ENCODE measurements at regions not wholly inside any gene's neighbourhood (a gene's known extent, or its start where the extent isn't known, plus 50 kb on each side); places are given as distances from the start of the nearest gene placed in this dataset.

GRCh38 chr11:27193434-27194225, 153.0 kb downstream of the BBOX1 start:
- no peak for DNase-seq (ENCODE audit: low read depth)

GRCh38 chr11:27192184-27192583, 151.6 kb downstream of the BBOX1 start:
- no peak for DNase-seq (ENCODE audit: low read depth)

- no peak for DNase-seq (ENCODE audit: low read depth)
Observed at GRCh38 chr11:27191639-27192038, 151.0 kb downstream of the BBOX1 start.

GRCh38 chr11:27188696-27189095, 148.1 kb downstream of the BBOX1 start:
- DNase-seq (ENCODE audit: low read depth) = no peak

- no peak for DNase-seq (ENCODE audit: low read depth)
Observed at GRCh38 chr11:27187848-27188621, 147.4 kb downstream of the BBOX1 start.

DNA sequence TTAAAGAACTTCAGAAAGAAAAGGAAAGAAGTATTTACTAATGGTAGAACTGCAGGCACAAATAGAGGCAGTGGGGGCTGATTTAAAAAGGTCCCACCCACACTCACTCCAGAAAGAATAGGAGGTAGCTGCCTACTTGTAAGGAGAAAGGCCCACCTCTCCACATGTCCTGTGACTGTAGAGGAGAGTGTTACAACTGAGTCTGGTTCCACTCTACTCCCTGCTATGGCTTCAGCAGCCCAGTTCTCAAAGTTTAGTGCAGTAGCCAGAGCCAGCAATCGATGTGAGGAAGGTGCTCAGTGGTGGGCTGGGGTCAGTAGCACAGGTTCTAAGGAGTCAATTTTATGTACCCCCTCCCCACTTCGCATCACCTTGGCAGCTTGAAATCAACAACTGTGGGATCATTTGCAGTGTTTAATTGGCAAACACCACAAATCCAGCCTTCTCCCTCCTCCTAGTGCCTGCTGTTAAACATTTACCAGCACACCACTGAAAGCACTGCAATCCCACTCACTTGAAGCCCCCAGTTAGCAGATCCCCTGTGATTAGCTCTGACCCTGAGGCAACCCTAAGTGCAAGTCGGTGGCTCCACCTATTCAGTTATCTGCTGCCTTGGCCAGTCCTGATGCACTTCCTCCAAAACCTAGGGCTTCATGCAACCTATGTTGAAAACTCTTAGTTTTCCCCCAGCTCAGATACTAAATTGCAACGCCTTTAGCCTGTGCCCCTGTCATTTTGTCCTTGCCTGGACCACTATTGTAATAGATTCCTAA, 146.6 kb downstream of the BBOX1 start:
- DNase-seq (ENCODE audit: low read depth) = no peak

DNA sequence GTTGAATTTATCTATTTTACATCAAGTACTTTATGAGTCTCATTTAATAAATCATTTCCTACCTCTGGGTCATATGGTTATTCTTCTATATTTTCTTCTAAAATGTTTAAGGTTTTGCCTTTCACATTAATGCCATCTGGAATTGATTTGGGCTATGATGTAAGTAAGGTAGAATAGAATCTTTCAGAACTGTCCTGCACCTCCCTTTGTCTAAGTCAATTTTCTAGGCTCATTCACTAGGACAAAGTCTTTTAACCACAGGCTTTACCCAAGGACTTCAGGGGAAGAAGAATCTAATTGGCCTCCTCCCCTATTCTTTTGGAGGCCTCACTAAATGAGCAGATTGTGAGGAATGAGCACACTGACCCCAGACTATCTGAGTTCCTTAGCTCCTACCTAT, 146.0 kb downstream of the BBOX1 start:
- no peak for DNase-seq (ENCODE audit: low read depth)

GRCh38 chr11:27184458-27185312, 144.1 kb downstream of the BBOX1 start:
- DNase-seq (ENCODE audit: low read depth) = no peak

GRCh38 chr11:27183672-27184457, 143.2 kb downstream of the BBOX1 start:
- DNase-seq (ENCODE audit: low read depth) = no peak

DNA sequence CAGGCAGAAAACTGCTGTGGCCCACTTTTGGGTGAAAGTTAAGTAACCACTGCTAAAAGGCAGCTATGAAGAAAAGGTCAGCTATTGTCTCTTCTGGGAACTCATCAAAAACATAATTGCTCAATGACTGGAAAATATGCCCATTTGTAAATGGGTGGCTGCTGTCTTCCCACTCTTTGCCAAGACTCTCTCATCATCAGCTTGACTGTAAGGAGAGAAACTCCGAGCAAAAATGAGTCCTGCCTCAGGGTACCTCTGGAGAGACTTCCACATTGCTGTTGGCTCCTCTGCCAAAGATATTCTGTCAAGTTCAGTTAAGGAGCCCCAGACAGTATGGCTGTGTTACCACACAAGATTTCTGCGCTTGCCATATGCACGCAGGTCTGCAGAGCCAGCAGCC, 138.7 kb downstream of the BBOX1 start:
- DNase-seq (ENCODE audit: low read depth) = no peak

- DNase-seq (ENCODE audit: low read depth) = no peak
Observed at GRCh38 chr11:27178859-27179258, 138.2 kb downstream of the BBOX1 start.

Data from activated T-cell treated with anti-CD3 and anti-CD28 coated beads for 48 hours (primary cell).